ENCODE measurements at regions not wholly inside any gene's neighbourhood (a gene's known extent, or its start where the extent isn't known, plus 50 kb on each side); places are given as distances from the start of the nearest gene placed in this dataset.

DNA sequence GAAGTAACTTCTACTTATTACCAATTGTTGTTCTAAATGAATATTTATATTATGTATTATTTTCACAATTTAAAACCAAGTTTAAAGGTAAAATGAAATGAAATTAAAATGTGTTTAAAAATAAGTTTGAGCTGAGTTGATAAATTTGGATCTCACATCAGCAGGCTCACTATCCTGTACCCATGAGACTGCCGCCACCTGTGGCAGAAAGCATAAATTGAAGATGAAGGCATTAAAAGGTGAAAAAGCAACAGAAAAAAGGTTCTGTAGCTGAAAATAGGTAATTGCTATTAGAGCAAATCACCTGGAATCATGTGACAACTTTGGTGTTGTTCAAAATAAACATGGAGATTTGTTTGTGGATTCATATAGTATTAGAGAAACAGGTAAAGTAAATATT, 133.0 kb upstream of the CADM2 start:
- ATAC-seq = no peak
- TF ChIP-seq TOX (CRISPR knock-in tag; IDR thresholded peaks at IDR 0.05; ENCODE audit: borderline replicate concordance) = no peak
- TF ChIP-seq SNAI2 (CRISPR knock-in tag; IDR thresholded peaks at IDR 0.05) = no peak
- TF ChIP-seq, protein P1, sequence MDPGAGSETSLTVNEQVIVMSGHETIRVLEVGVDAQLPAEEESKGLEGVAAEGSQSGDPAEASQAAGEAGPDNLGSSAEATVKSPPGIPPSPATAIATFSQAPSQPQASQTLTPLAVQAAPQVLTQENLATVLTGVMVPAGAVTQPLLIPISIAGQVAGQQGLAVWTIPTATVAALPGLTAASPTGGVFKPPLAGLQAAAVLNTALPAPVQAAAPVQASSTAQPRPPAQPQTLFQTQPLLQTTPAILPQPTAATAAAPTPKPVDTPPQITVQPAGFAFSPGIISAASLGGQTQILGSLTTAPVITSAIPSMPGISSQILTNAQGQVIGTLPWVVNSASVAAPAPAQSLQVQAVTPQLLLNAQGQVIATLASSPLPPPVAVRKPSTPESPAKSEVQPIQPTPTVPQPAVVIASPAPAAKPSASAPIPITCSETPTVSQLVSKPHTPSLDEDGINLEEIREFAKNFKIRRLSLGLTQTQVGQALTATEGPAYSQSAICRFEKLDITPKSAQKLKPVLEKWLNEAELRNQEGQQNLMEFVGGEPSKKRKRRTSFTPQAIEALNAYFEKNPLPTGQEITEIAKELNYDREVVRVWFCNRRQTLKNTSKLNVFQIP (CRISPR knock-in tag; IDR thresholded peaks at IDR 0.05; ENCODE audit: borderline replicate concordance, low read depth) = no peak
- TF ChIP-seq PPARA (CRISPR knock-in tag; IDR thresholded peaks at IDR 0.05; ENCODE audit: borderline replicate concordance) = no peak
- TF ChIP-seq RARB (CRISPR knock-in tag; IDR thresholded peaks at IDR 0.05) = no peak

DNA sequence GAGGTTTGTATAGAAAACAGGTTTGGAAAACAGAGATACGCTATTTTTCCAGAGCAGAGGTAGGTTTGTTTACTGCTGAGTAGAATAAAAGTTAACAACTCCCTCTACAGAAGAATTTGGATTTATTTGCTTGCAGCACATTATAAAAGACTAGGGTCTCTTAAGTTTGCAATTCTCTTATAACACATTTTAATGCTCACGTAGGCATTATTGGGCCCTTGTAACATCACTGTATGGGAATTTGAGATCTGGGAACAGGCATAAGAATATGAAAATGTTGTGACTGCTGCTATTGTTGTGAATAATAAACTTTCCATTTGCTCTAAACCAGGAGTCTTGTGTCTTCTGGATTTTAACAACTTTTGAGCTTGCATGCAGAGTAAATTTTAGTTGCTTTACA, 128.3 kb upstream of the CADM2 start:
- no peak for TF ChIP-seq TOX (CRISPR knock-in tag; IDR thresholded peaks at IDR 0.05; ENCODE audit: borderline replicate concordance)
- TF ChIP-seq, protein P1 (CRISPR knock-in tag; IDR thresholded peaks at IDR 0.05; ENCODE audit: borderline replicate concordance, low read depth) = no peak
- TF ChIP-seq, protein P2, sequence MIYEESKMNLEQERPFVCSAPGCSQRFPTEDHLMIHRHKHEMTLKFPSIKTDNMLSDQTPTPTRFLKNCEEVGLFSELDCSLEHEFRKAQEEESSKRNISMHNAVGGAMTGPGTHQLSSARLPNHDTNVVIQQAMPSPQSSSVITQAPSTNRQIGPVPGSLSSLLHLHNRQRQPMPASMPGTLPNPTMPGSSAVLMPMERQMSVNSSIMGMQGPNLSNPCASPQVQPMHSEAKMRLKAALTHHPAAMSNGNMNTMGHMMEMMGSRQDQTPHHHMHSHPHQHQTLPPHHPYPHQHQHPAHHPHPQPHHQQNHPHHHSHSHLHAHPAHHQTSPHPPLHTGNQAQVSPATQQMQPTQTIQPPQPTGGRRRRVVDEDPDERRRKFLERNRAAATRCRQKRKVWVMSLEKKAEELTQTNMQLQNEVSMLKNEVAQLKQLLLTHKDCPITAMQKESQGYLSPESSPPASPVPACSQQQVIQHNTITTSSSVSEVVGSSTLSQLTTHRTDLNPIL (CRISPR knock-in tag; IDR thresholded peaks at IDR 0.05; ENCODE audit: low read depth) = no peak
- TF ChIP-seq RARB (CRISPR knock-in tag; IDR thresholded peaks at IDR 0.05) = no peak
- no peak for TF ChIP-seq BACH2 (CRISPR knock-in tag; IDR thresholded peaks at IDR 0.05; ENCODE audit: borderline replicate concordance)
- TF ChIP-seq, protein P3, sequence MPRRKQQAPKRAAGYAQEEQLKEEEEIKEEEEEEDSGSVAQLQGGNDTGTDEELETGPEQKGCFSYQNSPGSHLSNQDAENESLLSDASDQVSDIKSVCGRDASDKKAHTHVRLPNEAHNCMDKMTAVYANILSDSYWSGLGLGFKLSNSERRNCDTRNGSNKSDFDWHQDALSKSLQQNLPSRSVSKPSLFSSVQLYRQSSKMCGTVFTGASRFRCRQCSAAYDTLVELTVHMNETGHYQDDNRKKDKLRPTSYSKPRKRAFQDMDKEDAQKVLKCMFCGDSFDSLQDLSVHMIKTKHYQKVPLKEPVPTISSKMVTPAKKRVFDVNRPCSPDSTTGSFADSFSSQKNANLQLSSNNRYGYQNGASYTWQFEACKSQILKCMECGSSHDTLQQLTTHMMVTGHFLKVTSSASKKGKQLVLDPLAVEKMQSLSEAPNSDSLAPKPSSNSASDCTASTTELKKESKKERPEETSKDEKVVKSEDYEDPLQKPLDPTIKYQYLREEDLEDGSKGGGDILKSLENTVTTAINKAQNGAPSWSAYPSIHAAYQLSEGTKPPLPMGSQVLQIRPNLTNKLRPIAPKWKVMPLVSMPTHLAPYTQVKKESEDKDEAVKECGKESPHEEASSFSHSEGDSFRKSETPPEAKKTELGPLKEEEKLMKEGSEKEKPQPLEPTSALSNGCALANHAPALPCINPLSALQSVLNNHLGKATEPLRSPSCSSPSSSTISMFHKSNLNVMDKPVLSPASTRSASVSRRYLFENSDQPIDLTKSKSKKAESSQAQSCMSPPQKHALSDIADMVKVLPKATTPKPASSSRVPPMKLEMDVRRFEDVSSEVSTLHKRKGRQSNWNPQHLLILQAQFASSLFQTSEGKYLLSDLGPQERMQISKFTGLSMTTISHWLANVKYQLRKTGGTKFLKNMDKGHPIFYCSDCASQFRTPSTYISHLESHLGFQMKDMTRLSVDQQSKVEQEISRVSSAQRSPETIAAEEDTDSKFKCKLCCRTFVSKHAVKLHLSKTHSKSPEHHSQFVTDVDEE (CRISPR knock-in tag; IDR thresholded peaks at IDR 0.05) = no peak
- TF ChIP-seq, protein P4, sequence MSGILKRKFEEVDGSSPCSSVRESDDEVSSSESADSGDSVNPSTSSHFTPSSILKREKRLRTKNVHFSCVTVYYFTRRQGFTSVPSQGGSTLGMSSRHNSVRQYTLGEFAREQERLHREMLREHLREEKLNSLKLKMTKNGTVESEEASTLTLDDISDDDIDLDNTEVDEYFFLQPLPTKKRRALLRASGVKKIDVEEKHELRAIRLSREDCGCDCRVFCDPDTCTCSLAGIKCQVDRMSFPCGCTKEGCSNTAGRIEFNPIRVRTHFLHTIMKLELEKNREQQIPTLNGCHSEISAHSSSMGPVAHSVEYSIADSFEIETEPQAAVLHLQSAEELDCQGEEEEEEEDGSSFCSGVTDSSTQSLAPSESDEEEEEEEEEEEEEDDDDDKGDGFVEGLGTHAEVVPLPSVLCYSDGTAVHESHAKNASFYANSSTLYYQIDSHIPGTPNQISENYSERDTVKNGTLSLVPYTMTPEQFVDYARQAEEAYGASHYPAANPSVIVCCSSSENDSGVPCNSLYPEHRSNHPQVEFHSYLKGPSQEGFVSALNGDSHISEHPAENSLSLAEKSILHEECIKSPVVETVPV (CRISPR knock-in tag; IDR thresholded peaks at IDR 0.05) = no peak
- no peak for TF ChIP-seq GLIS3 (CRISPR knock-in tag; IDR thresholded peaks at IDR 0.05)
- no peak for TF ChIP-seq ZNF565 (CRISPR knock-in tag; conservative IDR thresholded peaks at IDR 0.05; ENCODE audit: low read depth)
- TF ChIP-seq CSDC2 (CRISPR knock-in tag; IDR thresholded peaks at IDR 0.05) = no peak
- no peak for TF ChIP-seq ESRRG (CRISPR knock-in tag; IDR thresholded peaks at IDR 0.05)
- TF ChIP-seq SNAI2 (CRISPR knock-in tag; IDR thresholded peaks at IDR 0.05) = no peak
- no peak for TF ChIP-seq ZC3H10 (CRISPR knock-in tag; IDR thresholded peaks at IDR 0.05)
- ATAC-seq = no peak

DNA sequence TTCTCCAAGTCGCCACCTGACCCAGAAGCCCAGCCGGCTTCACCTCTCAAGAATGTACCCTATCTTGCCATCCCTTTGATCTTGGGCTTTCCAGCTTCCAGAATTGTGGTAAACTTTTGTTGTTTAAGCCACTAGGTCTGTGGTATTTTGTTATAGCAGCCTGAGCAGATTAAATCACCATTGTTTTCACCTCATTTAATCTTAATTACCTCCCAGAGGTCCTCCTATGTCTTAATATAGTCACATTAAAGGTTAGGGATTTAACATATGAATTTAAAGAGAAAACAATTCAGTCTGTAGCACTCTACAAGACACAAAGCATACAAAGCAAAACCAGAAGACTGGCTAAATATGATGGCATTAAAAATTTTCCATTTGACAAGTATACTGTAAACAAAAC, 123.4 kb upstream of the CADM2 start:
- no peak for ATAC-seq
- TF ChIP-seq, protein P2 (CRISPR knock-in tag; IDR thresholded peaks at IDR 0.05; ENCODE audit: low read depth) = no peak
- TF ChIP-seq ZFP3 (CRISPR knock-in tag; IDR thresholded peaks at IDR 0.05) = no peak
- TF ChIP-seq OSR1 (CRISPR knock-in tag; IDR thresholded peaks at IDR 0.05) = no peak
- TF ChIP-seq RARB (CRISPR knock-in tag; IDR thresholded peaks at IDR 0.05) = no peak
- TF ChIP-seq CSDC2 (CRISPR knock-in tag; IDR thresholded peaks at IDR 0.05) = no peak
- no peak for TF ChIP-seq TOX (CRISPR knock-in tag; IDR thresholded peaks at IDR 0.05; ENCODE audit: borderline replicate concordance)
- no peak for TF ChIP-seq TCF4 (CRISPR knock-in tag; IDR thresholded peaks at IDR 0.05; ENCODE audit: borderline replicate concordance)
- TF ChIP-seq ARNTL (CRISPR knock-in tag; IDR thresholded peaks at IDR 0.05; ENCODE audit: borderline replicate concordance, low read depth) = no peak
- TF ChIP-seq ZNF70 (CRISPR knock-in tag; IDR thresholded peaks at IDR 0.05) = no peak
- TF ChIP-seq ZC3H10 (CRISPR knock-in tag; IDR thresholded peaks at IDR 0.05) = no peak
- no peak for TF ChIP-seq ISL1 (CRISPR knock-in tag; IDR thresholded peaks at IDR 0.05)
- no peak for TF ChIP-seq ZNF565 (CRISPR knock-in tag; conservative IDR thresholded peaks at IDR 0.05; ENCODE audit: low read depth)
